IMR-90 (cell line): ENCODE measurements at regions not wholly inside any gene's neighbourhood (a gene's known extent, or its start where the extent isn't known, plus 50 kb on each side); places are given as distances from the start of the nearest gene placed in this dataset.
A peak's percentile ranks its signal among the peaks of the same experiment; 100 is the strongest.

Experiments used
- ATAC-seq: fragments of 200-7000 bp; cut with Tn5 transposase; 2 replicates; pipeline ENCODE4 v1.9.1; 2020; ENCODE audit warnings: low read depth, mild to moderate bottlenecking, moderate library complexity
- BruUV-seq: library from RNA; stranded (reverse); fragments of 400-500 nt; replicated peaks from 2 replicates; lab custom pipeline; 2021; lab: Mats Ljungman, UMichigan
- CTCF ChIA-PET: fragments of 300-600 bp; formaldehyde crosslinking; extraction: SDS; loops from one replicate; lab custom pipeline; 2021; ENCODE audit warnings: antibody characterized with exemption; lab: Yijun Ruan, JAX
- POLR2A ChIA-PET: fragments of 300-600 bp; sonication (Branson Sonifier 250); formaldehyde crosslinking; loops from one replicate; lab custom pipeline; 2022; ENCODE audit warnings: antibody characterized with exemption; ENCODE audit not compliant: unreplicated experiment; lab: Charles Lee
- DNase-seq: peaks from one replicate; pipeline ENCODE4 v3.0.0; 2013
- H2AFZ ChIP-seq: replicated peaks from 2 replicates; pipeline ENCODE3; 2013; ENCODE audit warnings: low read length, mild to moderate bottlenecking; ENCODE audit not compliant: poor library complexity
- H2AK5ac ChIP-seq: 2 replicates; pipeline ENCODE4 v1.6.1; 2013; ENCODE audit warnings: low read depth, low read length, inconsistent platforms
- H2AK9ac ChIP-seq: replicated peaks from 2 replicates; pipeline ENCODE3; 2013; ENCODE audit warnings: mild to moderate bottlenecking, low read depth, low read length, moderate library complexity; ENCODE audit not compliant: poor library complexity
- H2BK120ac ChIP-seq: 2 replicates; pipeline ENCODE4 v1.6.1; 2013; ENCODE audit warnings: low read depth, low read length, inconsistent platforms
- H2BK15ac ChIP-seq: 3 replicates; pipeline ENCODE4 v1.6.1; 2013; ENCODE audit warnings: low read depth, low read length, inconsistent platforms
- H2BK20ac ChIP-seq: 2 replicates; pipeline ENCODE4 v1.6.1; 2013; ENCODE audit warnings: low read depth, mild to moderate bottlenecking, inconsistent platforms, low read length, moderate library complexity
- H2BK5ac ChIP-seq: 2 replicates; pipeline ENCODE4 v1.6.1; 2013; ENCODE audit warnings: mild to moderate bottlenecking, low read depth, low read length, inconsistent platforms; ENCODE audit not compliant: poor library complexity, severe bottlenecking
- H3K14ac ChIP-seq: replicated peaks from 2 replicates; pipeline ENCODE4 v1.6.1; 2013; ENCODE audit warnings: low read depth, low read length, inconsistent platforms
- H3K18ac ChIP-seq: 2 replicates; pipeline ENCODE4 v1.6.1; 2013; ENCODE audit warnings: low read depth, low read length, control low read depth
- H3K23ac ChIP-seq: 2 replicates; pipeline ENCODE4 v1.6.1; 2013; ENCODE audit warnings: low read depth, low read length, inconsistent platforms
- H3K27ac ChIP-seq: 2 replicates; pipeline ENCODE4 v1.5.1; 2013; ENCODE audit warnings: mild to moderate bottlenecking, control low read depth, low read length; ENCODE audit not compliant: insufficient read depth
- H3K27me3 ChIP-seq: 2 replicates; pipeline ENCODE4 v1.6.1; 2013; ENCODE audit warnings: low read length; ENCODE audit not compliant: control insufficient read depth, insufficient read depth
- H3K36me3 ChIP-seq: 2 replicates; pipeline ENCODE4 v1.6.1; 2013; ENCODE audit warnings: low read length, mixed read lengths; ENCODE audit not compliant: control insufficient read depth, insufficient read depth
- H3K4ac ChIP-seq: 2 replicates; pipeline ENCODE4 v1.6.1; 2013; ENCODE audit warnings: low read depth, low read length, inconsistent platforms
- H3K4me1 ChIP-seq: 2 replicates; pipeline ENCODE4 v1.6.1; 2013; ENCODE audit warnings: low read length, mixed read lengths; ENCODE audit not compliant: control insufficient read depth, insufficient read depth
- H3K4me2 ChIP-seq: 2 replicates; pipeline ENCODE4 v1.6.1; 2013; ENCODE audit warnings: low read depth, mild to moderate bottlenecking, control low read depth, low read length, moderate library complexity
- H3K4me3 ChIP-seq: 2 replicates; pipeline ENCODE4 v1.5.1; 2013; ENCODE audit warnings: low read depth, mild to moderate bottlenecking, control low read depth, low read length, moderate library complexity; ENCODE audit not compliant: insufficient read depth
- H3K56ac ChIP-seq: 2 replicates; pipeline ENCODE4 v1.6.1; 2013; ENCODE audit warnings: low read length, inconsistent platforms; ENCODE audit not compliant: insufficient read depth; ENCODE audit errors: extremely low read depth
- H3K79me1 ChIP-seq, 2 experiments: 2 replicates each; pipeline ENCODE4 v1.6.1; 2013; ENCODE audit warnings: low read length in 2 of 2, inconsistent platforms in 1 of 2, low read depth in 1 of 2
- H3K9ac ChIP-seq: 2 replicates; pipeline ENCODE4 v1.6.1; 2013; ENCODE audit warnings: low read depth, low read length, control low read depth
- H3K9me1 ChIP-seq: 2 replicates; pipeline ENCODE4 v1.6.1; 2013; ENCODE audit warnings: low read length, inconsistent platforms; ENCODE audit not compliant: insufficient read depth
- H3K9me3 ChIP-seq: 2 replicates; pipeline ENCODE4 v1.6.1; 2013; ENCODE audit warnings: low read length; ENCODE audit not compliant: control insufficient read depth, insufficient read depth
- H4K20me1 ChIP-seq: 2 replicates; pipeline ENCODE4 v1.6.1; 2013; ENCODE audit warnings: low read length, inconsistent platforms; ENCODE audit not compliant: insufficient read depth
- H4K5ac ChIP-seq: 2 replicates; pipeline ENCODE4 v1.6.1; 2013; ENCODE audit warnings: mild to moderate bottlenecking, low read depth, low read length, control low read depth
- H4K8ac ChIP-seq, 2 experiments: 2 replicates each; pipeline ENCODE4 v1.6.1; 2013; ENCODE audit warnings: low read depth in 2 of 2, low read length in 2 of 2, control low read depth in 1 of 2, inconsistent platforms in 1 of 2
- H4K91ac ChIP-seq: 2 replicates; pipeline ENCODE4 v1.6.1; 2013; ENCODE audit warnings: low read depth, low read length, inconsistent platforms; ENCODE audit not compliant: insufficient read depth
- BHLHE40 ChIP-seq: fragments of 150-350 bp; IDR thresholded peaks from 2 replicates; pipeline ENCODE4 v1.6.1; 2016; ENCODE audit warnings: mild to moderate bottlenecking, low read depth, low read length
- CEBPB ChIP-seq: IDR thresholded peaks from 2 replicates; pipeline ENCODE4 v1.6.1; 2012; ENCODE audit warnings: low read depth, low read length, improper control_type of control experiment
- CHD1 ChIP-seq: IDR thresholded peaks from 2 replicates; pipeline ENCODE4 v1.6.1; 2012; ENCODE audit warnings: low read depth, low read length, improper control_type of control experiment
- FOS ChIP-seq: fragments of 150-350 bp; IDR thresholded peaks from 2 replicates; pipeline ENCODE4 v1.6.1; 2016; ENCODE audit warnings: low read depth, low read length
- MAFK ChIP-seq: IDR thresholded peaks from 2 replicates; pipeline ENCODE4 v1.6.1; 2012; ENCODE audit warnings: low read depth, low read length, improper control_type of control experiment
- MAZ ChIP-seq: IDR thresholded peaks from 2 replicates; pipeline ENCODE4 v1.6.1; 2012; ENCODE audit warnings: low read depth, mild to moderate bottlenecking, low read length, improper control_type of control experiment, moderate library complexity, borderline replicate concordance
- MXI1 ChIP-seq: IDR thresholded peaks from 2 replicates; pipeline ENCODE4 v1.6.1; 2012; ENCODE audit warnings: low read depth, mild to moderate bottlenecking, low read length, moderate library complexity, borderline replicate concordance
- NFE2L2 ChIP-seq: fragments of 150-350 bp; IDR thresholded peaks from 2 replicates; pipeline ENCODE4 v1.6.1; 2016; ENCODE audit warnings: low read depth, mild to moderate bottlenecking, low read length
- POLR2A ChIP-seq: IDR thresholded peaks from 2 replicates; pipeline ENCODE4 v1.6.1; 2012; ENCODE audit warnings: mild to moderate bottlenecking, low read depth, low read length
- RAD21 ChIP-seq: IDR thresholded peaks from 2 replicates; pipeline ENCODE4 v1.6.1; 2012; ENCODE audit warnings: low read length, improper control_type of control experiment
- RCOR1 ChIP-seq: IDR thresholded peaks from 2 replicates; pipeline ENCODE4 v1.6.1; 2012; ENCODE audit warnings: mild to moderate bottlenecking, low read length, improper control_type of control experiment; ENCODE audit not compliant: insufficient replicate concordance
- RFX5 ChIP-seq: IDR thresholded peaks from 2 replicates; pipeline ENCODE4 v1.8.0; 2012; ENCODE audit warnings: low read depth, mild to moderate bottlenecking, low read length, moderate library complexity
- SMC3 ChIP-seq: fragments of 150-350 bp; IDR thresholded peaks from 2 replicates; pipeline ENCODE4 v1.6.1; 2016; ENCODE audit warnings: low read depth, mild to moderate bottlenecking, antibody characterized with exemption, low read length, moderate library complexity
- whole genome bisulfite sequencing, 2 experiments: methylation state at CpG; one replicate each; pipeline versions ENCODE4 v1.1.5 to v1.1.7; 2013; ENCODE audit warnings: missing lambda C conversion rate in 2 of 2; ENCODE audit not compliant: insufficient read length in 1 of 2; ENCODE audit errors: extremely low coverage in 2 of 2; 5-methylcytosine and 5-hydroxymethylcytosine counted together
- dilution Hi-C: fragments of 300-500 bp; cut with HindIII; formaldehyde crosslinking; loops from one replicate; pipeline ENCODE4 v1.14.3; 2018; ENCODE audit warnings: low sequenced_read_pairs; ENCODE audit not compliant: unreplicated experiment
- in situ Hi-C: fragments of 300-500 bp; cut with MboI; formaldehyde crosslinking; loops from 3 replicates; pipeline ENCODE4 v1.14.3; 2019; ENCODE audit warnings: low sequenced_read_pairs, inconsistent platforms, mixed read lengths
- intact Hi-C: fragments of 100-400 bp; cut with micrococcal nuclease; formaldehyde crosslinking; loops from 2 replicates; pipeline ENCODE4 v1.10.0; 2022
- TF ChIP-seq, protein P1 (sequence below): fragments of 150-350 bp; IDR thresholded peaks from 2 replicates; pipeline ENCODE4 v1.6.1; 2017; ENCODE audit warnings: mild to moderate bottlenecking, antibody characterized with exemption, low read length, low read depth
- TF ChIP-seq, protein P2 (sequence below): fragments of 150-350 bp; IDR thresholded peaks from 2 replicates; pipeline ENCODE4 v1.6.1; 2016; ENCODE audit warnings: low read depth, mild to moderate bottlenecking, low read length, moderate library complexity, borderline replicate concordance
- TF ChIP-seq, protein P3 (sequence below): conservative IDR thresholded peaks from 2 replicates; pipeline ENCODE4 v1.5.1; 2012; ENCODE audit warnings: mild to moderate bottlenecking, low read depth, low read length, improper control_type of control experiment

- dilution Hi-C loops (no loop called here), intact Hi-C loops (no loop called here), in situ Hi-C loops (no loop called here)
- no peaks in the 10 kb centered on the region for H3K79me1 ChIP-seq
- ChIA-PET CTCF (no interaction called here), POLR2A (no interaction called here)
- H4K20me1 ChIP-seq: no peaks in the 10 kb centered on the region
- peaks cover 4% of the 10 kb centered on the region; the same call in 1 of the 2 replicates for H3K9me1 ChIP-seq
- WGBS, 2 experiments: 77% methylated on average over 2 of the region's 3 CpGs; no CpG with 5 or more reads in 1 of the 2 experiments
- DNase-seq: no peak
- H3K27ac ChIP-seq: no peak overlapping the region
- H2BK120ac ChIP-seq: peak overlapping the region; percentile 78
- peak overlapping the region; percentile 62 for H2AK5ac ChIP-seq
- H4K8ac ChIP-seq: peak overlapping the region in 1 of 2 experiments; percentile 23; a peak in 2 of 4 replicates
- no peaks in the 10 kb centered on the region for H3K36me3 ChIP-seq
- H3K4me1 ChIP-seq: no peaks in the 10 kb centered on the region; the same call in 1 of the 2 replicates
- peak overlapping the region; percentile 47; the same call in 1 of the 3 replicates for H2BK15ac ChIP-seq
- peak overlapping the region; percentile 26; the same call in 1 of the 2 replicates for H3K4ac ChIP-seq
- H4K5ac ChIP-seq: no peak overlapping the region; the same call in 1 of the 2 replicates
- no peaks in the 10 kb centered on the region for H3K9me3 ChIP-seq
- no peak; the same call in 1 of the 2 replicates for ATAC-seq
- no peak overlapping the region for H3K4me2 ChIP-seq
- peak overlapping the region; percentile 55 for H2BK20ac ChIP-seq
- no peak overlapping the region for H2AFZ ChIP-seq
- 0 out of 2 replicates have a peak overlapping the region, but pooled peaks have one; percentile 2 for H3K18ac ChIP-seq
- no peak for TF ChIP-seq RAD21
- no peak for TF ChIP-seq MAZ
- no peak for TF ChIP-seq RFX5
- TF ChIP-seq, protein P1, sequence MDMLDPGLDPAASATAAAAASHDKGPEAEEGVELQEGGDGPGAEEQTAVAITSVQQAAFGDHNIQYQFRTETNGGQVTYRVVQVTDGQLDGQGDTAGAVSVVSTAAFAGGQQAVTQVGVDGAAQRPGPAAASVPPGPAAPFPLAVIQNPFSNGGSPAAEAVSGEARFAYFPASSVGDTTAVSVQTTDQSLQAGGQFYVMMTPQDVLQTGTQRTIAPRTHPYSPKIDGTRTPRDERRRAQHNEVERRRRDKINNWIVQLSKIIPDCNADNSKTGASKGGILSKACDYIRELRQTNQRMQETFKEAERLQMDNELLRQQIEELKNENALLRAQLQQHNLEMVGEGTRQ: no peak
- TF ChIP-seq, protein P2, sequence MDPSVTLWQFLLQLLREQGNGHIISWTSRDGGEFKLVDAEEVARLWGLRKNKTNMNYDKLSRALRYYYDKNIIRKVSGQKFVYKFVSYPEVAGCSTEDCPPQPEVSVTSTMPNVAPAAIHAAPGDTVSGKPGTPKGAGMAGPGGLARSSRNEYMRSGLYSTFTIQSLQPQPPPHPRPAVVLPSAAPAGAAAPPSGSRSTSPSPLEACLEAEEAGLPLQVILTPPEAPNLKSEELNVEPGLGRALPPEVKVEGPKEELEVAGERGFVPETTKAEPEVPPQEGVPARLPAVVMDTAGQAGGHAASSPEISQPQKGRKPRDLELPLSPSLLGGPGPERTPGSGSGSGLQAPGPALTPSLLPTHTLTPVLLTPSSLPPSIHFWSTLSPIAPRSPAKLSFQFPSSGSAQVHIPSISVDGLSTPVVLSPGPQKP: no peak
- TF ChIP-seq FOS: no peak
- TF ChIP-seq MAFK: no peak
- no peak for TF ChIP-seq CEBPB
- no peak for TF ChIP-seq MXI1
- no peak for TF ChIP-seq CHD1
- no peak for TF ChIP-seq RCOR1
- TF ChIP-seq BHLHE40: no peak
- no peak for TF ChIP-seq NFE2L2
- TF ChIP-seq SMC3: no peak
- no peak for TF ChIP-seq POLR2A
- TF ChIP-seq, protein P3, sequence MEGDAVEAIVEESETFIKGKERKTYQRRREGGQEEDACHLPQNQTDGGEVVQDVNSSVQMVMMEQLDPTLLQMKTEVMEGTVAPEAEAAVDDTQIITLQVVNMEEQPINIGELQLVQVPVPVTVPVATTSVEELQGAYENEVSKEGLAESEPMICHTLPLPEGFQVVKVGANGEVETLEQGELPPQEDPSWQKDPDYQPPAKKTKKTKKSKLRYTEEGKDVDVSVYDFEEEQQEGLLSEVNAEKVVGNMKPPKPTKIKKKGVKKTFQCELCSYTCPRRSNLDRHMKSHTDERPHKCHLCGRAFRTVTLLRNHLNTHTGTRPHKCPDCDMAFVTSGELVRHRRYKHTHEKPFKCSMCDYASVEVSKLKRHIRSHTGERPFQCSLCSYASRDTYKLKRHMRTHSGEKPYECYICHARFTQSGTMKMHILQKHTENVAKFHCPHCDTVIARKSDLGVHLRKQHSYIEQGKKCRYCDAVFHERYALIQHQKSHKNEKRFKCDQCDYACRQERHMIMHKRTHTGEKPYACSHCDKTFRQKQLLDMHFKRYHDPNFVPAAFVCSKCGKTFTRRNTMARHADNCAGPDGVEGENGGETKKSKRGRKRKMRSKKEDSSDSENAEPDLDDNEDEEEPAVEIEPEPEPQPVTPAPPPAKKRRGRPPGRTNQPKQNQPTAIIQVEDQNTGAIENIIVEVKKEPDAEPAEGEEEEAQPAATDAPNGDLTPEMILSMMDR: no peak
- peak overlapping the region; percentile 24; the same call in 1 of the 2 replicates for H3K56ac ChIP-seq
- no peak overlapping the region for H3K23ac ChIP-seq
- H3K14ac ChIP-seq: no peak overlapping the region; the same call in 1 of the 2 replicates
- H4K91ac ChIP-seq: peak overlapping the region; percentile 53; the same call in 1 of the 2 replicates
- BruUV-seq: no TSS peak
- no peak overlapping the region for H2AK9ac ChIP-seq
- H3K27me3 ChIP-seq: no peaks in the 10 kb centered on the region
- peak overlapping the region; percentile 42 for H2BK5ac ChIP-seq
- no peak overlapping the region for H3K9ac ChIP-seq
- H3K4me3 ChIP-seq: no peak overlapping the region
Observed at GRCh38 chr12:89775986-89776365, 67.3 kb upstream of the ATP2B1 start.
